ENCODE measurements at regions not wholly inside any gene's neighbourhood (a gene's known extent, or its start where the extent isn't known, plus 50 kb on each side); places are given as distances from the start of the nearest gene placed in this dataset.
"Not testable (repeated sequence)": the region's sequence is repeated elsewhere in the genome, so short reads cannot be mapped to it uniquely, and the experiment has no call there.

- Histone ChIP-seq H3K36me3 (ENCODE audit: insufficient read depth, low read length) (no peaks in the 10 kb centered on the region), H3K27me3 (ENCODE audit: insufficient read depth, low read length) (no peaks in the 10 kb centered on the region), H3K4me1 (ENCODE audit: insufficient read depth, low read length) (no peaks in the 10 kb centered on the region), H3K9me3 (ENCODE audit: low read length) (no peaks in the 10 kb centered on the region), H2AFZ (ENCODE audit: low read depth, low read length) (no peak overlapping the region), H3K4me3 (ENCODE audit: low read length) (no peak overlapping the region)
Measured at GRCh38 chr14:34087571-34087970, 136.7 kb upstream of the EGLN3 start.

- Histone ChIP-seq H3K27me3 (ENCODE audit: insufficient read depth, low read length) (no peaks in the 10 kb centered on the region), H3K9me3 (ENCODE audit: low read length) (no peaks in the 10 kb centered on the region), H2AFZ (ENCODE audit: low read depth, low read length) (no peak overlapping the region), H3K36me3 (ENCODE audit: insufficient read depth, low read length) (no peaks in the 10 kb centered on the region), H3K4me3 (ENCODE audit: low read length) (no peak overlapping the region), H3K4me1 (ENCODE audit: insufficient read depth, low read length) (peaks cover 8% of the 10 kb centered on the region)
Measured at GRCh38 chr14:34086223-34086757, 135.4 kb upstream of the EGLN3 start.

GRCh38 chr14:34085695-34086094 lies 134.8 kb upstream of the EGLN3 start:
- Histone ChIP-seq H3K36me3 (ENCODE audit: insufficient read depth, low read length) (no peaks in the 10 kb centered on the region), H3K9me3 (ENCODE audit: low read length) (no peaks in the 10 kb centered on the region), H3K27me3 (ENCODE audit: insufficient read depth, low read length) (no peaks in the 10 kb centered on the region), H3K4me3 (ENCODE audit: low read length) (no peak overlapping the region), H2AFZ (ENCODE audit: low read depth, low read length) (no peak overlapping the region), H3K4me1 (ENCODE audit: insufficient read depth, low read length) (peaks cover 13% of the 10 kb centered on the region)

- H2AFZ ChIP-seq (ENCODE audit: low read depth, low read length) = no peak overlapping the region
- H3K9me3 ChIP-seq (ENCODE audit: low read length) = no peaks in the 10 kb centered on the region
- peaks cover 16% of the 10 kb centered on the region for H3K4me1 ChIP-seq (ENCODE audit: insufficient read depth, low read length)
- H3K27me3 ChIP-seq (ENCODE audit: insufficient read depth, low read length) = no peaks in the 10 kb centered on the region
- H3K36me3 ChIP-seq (ENCODE audit: insufficient read depth, low read length) = no peaks in the 10 kb centered on the region
- no peak overlapping the region for H3K4me3 ChIP-seq (ENCODE audit: low read length)
Measured at GRCh38 chr14:34081576-34082136, 130.8 kb upstream of the EGLN3 start.

GRCh38 chr14:34081101-34081575 lies 130.3 kb upstream of the EGLN3 start:
- Histone ChIP-seq H2AFZ (ENCODE audit: low read depth, low read length) (no peak overlapping the region), H3K36me3 (ENCODE audit: insufficient read depth, low read length) (no peaks in the 10 kb centered on the region), H3K4me3 (ENCODE audit: low read length) (no peak overlapping the region), H3K9me3 (ENCODE audit: low read length) (no peaks in the 10 kb centered on the region), H3K4me1 (ENCODE audit: insufficient read depth, low read length) (peaks cover 16% of the 10 kb centered on the region), H3K27me3 (ENCODE audit: insufficient read depth, low read length) (no peaks in the 10 kb centered on the region)

GRCh38 chr14:34079643-34080042 lies 128.8 kb upstream of the EGLN3 start:
- H3K36me3 ChIP-seq (ENCODE audit: insufficient read depth, low read length); H3K9me3 ChIP-seq (ENCODE audit: low read length); H3K4me3 ChIP-seq (ENCODE audit: low read length): not testable (repeated sequence)

GRCh38 chr14:34078117-34078743 lies 127.4 kb upstream of the EGLN3 start:
- no peaks in the 10 kb centered on the region for H3K27me3 ChIP-seq (ENCODE audit: insufficient read depth, low read length)
- H3K4me3 ChIP-seq (ENCODE audit: low read length) = no peak overlapping the region
- H3K36me3 ChIP-seq (ENCODE audit: insufficient read depth, low read length) = no peaks in the 10 kb centered on the region
- H2AFZ ChIP-seq (ENCODE audit: low read depth, low read length) = no peak overlapping the region
- peaks cover 16% of the 10 kb centered on the region for H3K4me1 ChIP-seq (ENCODE audit: insufficient read depth, low read length)
- H3K9me3 ChIP-seq (ENCODE audit: low read length) = no peaks in the 10 kb centered on the region

More at GRCh38 chr14:34079643-34080042, 128.8 kb upstream of the EGLN3 start:
- H3K27me3 ChIP-seq (ENCODE audit: insufficient read depth, low read length); H2AFZ ChIP-seq (ENCODE audit: low read depth, low read length): not testable (repeated sequence)
- H3K4me1 ChIP-seq (ENCODE audit: insufficient read depth, low read length) = peaks cover 16% of the 10 kb centered on the region

- Histone ChIP-seq H3K4me3 (ENCODE audit: low read length) (no peak overlapping the region), H3K27me3 (ENCODE audit: insufficient read depth, low read length) (no peaks in the 10 kb centered on the region), H3K36me3 (ENCODE audit: insufficient read depth, low read length) (no peaks in the 10 kb centered on the region), H2AFZ (ENCODE audit: low read depth, low read length) (no peak overlapping the region), H3K4me1 (ENCODE audit: insufficient read depth, low read length) (peaks cover 4% of the 10 kb centered on the region), H3K9me3 (ENCODE audit: low read length) (no peaks in the 10 kb centered on the region)
Measured at GRCh38 chr14:34075826-34076225, 125.0 kb upstream of the EGLN3 start.

- Histone ChIP-seq H3K36me3 (ENCODE audit: insufficient read depth, low read length) (no peaks in the 10 kb centered on the region), H2AFZ (ENCODE audit: low read depth, low read length) (no peak overlapping the region), H3K4me1 (ENCODE audit: insufficient read depth, low read length) (no peaks in the 10 kb centered on the region), H3K27me3 (ENCODE audit: insufficient read depth, low read length) (no peaks in the 10 kb centered on the region), H3K9me3 (ENCODE audit: low read length) (no peaks in the 10 kb centered on the region), H3K4me3 (ENCODE audit: low read length) (no peak overlapping the region)
Measured at GRCh38 chr14:34075042-34075744, 124.3 kb upstream of the EGLN3 start.

- Histone ChIP-seq H3K4me3 (ENCODE audit: low read length) (no peak overlapping the region), H3K9me3 (ENCODE audit: low read length) (no peaks in the 10 kb centered on the region), H3K36me3 (ENCODE audit: insufficient read depth, low read length) (no peaks in the 10 kb centered on the region), H3K27me3 (ENCODE audit: insufficient read depth, low read length) (no peaks in the 10 kb centered on the region), H3K4me1 (ENCODE audit: insufficient read depth, low read length) (no peaks in the 10 kb centered on the region), H2AFZ (ENCODE audit: low read depth, low read length) (no peak overlapping the region)
Measured at GRCh38 chr14:34072921-34073320, 122.0 kb upstream of the EGLN3 start.

- Histone ChIP-seq H3K36me3 (ENCODE audit: insufficient read depth, low read length) (no peaks in the 10 kb centered on the region), H3K4me3 (ENCODE audit: low read length) (no peak overlapping the region), H3K27me3 (ENCODE audit: insufficient read depth, low read length) (no peaks in the 10 kb centered on the region), H3K4me1 (ENCODE audit: insufficient read depth, low read length) (no peaks in the 10 kb centered on the region), H2AFZ (ENCODE audit: low read depth, low read length) (no peak overlapping the region), H3K9me3 (ENCODE audit: low read length) (no peaks in the 10 kb centered on the region)
Measured at GRCh38 chr14:34072401-34072800, 121.5 kb upstream of the EGLN3 start.

- H3K9me3 ChIP-seq (ENCODE audit: low read length) = no peaks in the 10 kb centered on the region
- no peak overlapping the region for H3K4me3 ChIP-seq (ENCODE audit: low read length)
- H3K36me3 ChIP-seq (ENCODE audit: insufficient read depth, low read length) = no peaks in the 10 kb centered on the region
- no peaks in the 10 kb centered on the region for H3K4me1 ChIP-seq (ENCODE audit: insufficient read depth, low read length)
- H2AFZ ChIP-seq (ENCODE audit: low read depth, low read length) = no peak overlapping the region
- no peaks in the 10 kb centered on the region for H3K27me3 ChIP-seq (ENCODE audit: insufficient read depth, low read length)
Measured at GRCh38 chr14:34070917-34071407, 120.1 kb upstream of the EGLN3 start.

- Histone ChIP-seq H3K27me3 (ENCODE audit: insufficient read depth, low read length) (no peaks in the 10 kb centered on the region), H3K4me3 (ENCODE audit: low read length) (no peak overlapping the region), H3K36me3 (ENCODE audit: insufficient read depth, low read length) (no peaks in the 10 kb centered on the region), H3K9me3 (ENCODE audit: low read length) (no peaks in the 10 kb centered on the region), H3K4me1 (ENCODE audit: insufficient read depth, low read length) (no peaks in the 10 kb centered on the region), H2AFZ (ENCODE audit: low read depth, low read length) (no peak overlapping the region)
Measured at GRCh38 chr14:34069854-34070582, 119.1 kb upstream of the EGLN3 start.
